D341Med (cell line): ENCODE measurements at regions not wholly inside any gene's neighbourhood (a gene's known extent, or its start where the extent isn't known, plus 50 kb on each side); places are given as distances from the start of the nearest gene placed in this dataset.

ENCODE experiments used
- DNase-seq: peaks from one replicate; pipeline ENCODE4 v3.0.0; 2012; ENCODE audit warnings: low spot score

DNA sequence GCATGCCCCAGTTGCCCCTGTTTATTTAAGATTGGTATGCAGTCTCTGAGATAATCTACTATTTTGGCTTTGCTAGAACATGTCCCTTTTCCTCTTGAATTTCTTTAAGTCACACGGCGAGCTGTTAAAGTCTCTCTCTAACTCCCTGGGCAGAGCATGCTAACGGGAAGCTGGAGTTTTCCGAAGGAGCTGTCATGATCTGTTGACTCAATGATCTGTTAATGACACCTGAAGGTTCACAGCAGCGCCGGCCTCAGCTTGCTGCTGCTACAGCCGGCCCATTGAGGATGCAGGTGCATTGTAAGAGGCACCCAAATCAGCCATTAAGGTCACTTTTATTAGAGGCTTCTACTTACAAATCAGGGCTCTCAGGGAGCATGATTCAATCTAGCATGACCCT is 1203.4 kb downstream of the MAT2B start:
- no peak for DNase-seq

DNA sequence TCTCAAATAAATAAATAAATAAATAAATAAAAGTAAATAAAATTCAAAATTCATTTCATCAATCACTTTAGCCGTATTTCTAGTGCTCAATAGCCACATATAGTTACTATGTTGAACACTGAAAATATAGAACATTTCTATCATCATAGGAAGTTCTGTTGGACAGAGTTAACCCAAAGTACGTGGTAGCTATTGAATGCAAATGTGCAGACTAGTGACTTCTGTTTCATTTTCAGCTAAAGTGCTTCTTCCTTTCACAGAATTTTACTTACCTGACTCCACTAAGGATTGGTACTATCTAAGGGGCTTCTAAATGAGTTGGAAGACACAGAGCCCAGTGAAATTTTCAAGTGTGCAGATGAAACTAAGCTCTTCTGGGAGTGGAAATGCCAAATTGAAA is 1208.3 kb downstream of the MAT2B start:
- DNase-seq: no peak

DNA sequence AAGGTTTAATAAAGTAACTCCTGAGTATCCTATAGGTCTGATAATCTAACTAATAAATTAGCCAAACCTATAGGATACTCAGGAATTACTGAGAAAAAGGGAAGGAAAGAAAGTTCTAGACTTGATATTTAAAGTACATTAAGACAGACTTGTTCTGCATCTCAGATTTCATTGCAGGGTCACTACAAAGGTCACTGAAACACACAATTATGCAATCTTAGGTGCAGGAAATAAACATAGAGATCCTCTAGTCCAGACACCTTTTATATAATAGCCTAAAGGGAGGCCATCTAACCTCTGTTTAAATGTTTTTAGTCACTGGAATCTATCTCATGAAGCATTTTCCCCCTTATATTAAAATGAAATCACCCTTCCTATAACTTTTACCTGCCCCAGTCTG is 1215.7 kb downstream of the MAT2B start:
- DNase-seq: no peak

DNA sequence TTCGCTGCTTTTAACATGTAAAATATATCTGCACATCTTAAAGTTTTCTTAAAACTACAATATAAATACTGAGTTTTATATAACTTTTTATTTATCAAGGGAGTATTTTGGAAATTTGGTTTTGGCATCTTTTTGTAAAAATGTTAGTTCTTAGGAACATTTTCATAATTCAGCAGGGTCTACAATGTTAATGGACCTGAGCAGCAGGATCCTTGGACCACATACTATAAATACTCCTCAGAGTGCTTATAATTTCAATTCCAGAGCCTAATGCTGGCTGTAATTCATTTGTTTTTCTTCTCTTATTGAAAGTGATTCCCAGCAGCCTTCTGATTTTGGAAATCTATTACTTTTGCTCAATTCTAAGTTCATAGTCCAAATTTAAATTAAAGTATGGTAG is 1216.2 kb downstream of the MAT2B start:
- no peak for DNase-seq

DNA sequence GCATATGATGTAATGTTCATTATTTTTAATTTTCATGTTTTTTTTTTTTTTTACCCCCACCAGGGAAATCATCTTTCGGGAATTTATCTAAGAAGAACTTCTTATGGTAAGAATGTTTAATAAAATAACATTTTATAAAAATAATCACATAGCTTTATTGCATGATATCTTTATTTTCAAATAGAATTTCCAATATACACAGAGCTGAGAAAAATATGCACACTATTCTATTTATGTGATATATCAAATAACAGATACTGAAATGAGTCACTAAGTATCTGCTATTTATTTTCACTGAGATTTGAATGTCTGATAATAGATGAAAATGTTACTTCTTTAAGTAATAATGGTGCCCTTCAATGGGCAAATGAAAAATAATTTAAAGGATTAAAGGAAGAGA is 1217.3 kb downstream of the MAT2B start:
- no peak for DNase-seq

DNA sequence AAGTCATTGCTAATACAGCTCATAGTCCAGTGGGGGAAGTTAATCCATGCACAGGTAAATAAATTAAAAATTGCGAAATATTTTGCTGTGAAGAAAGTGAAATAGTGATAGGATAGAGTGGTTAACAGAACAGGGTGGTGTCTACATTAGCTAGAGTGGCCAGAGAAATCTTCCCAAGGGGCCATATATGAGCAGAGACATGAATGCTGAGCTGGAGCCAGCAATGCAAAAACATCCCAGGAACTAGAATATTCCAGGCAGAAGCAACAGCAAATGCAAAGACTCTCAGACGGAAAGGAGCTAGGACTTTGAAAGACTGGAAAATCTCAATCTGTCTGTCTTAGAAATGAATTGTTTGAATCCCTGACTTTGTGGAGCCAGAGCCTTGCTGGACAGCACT is 1221.6 kb downstream of the MAT2B start:
- no peak for DNase-seq

DNA sequence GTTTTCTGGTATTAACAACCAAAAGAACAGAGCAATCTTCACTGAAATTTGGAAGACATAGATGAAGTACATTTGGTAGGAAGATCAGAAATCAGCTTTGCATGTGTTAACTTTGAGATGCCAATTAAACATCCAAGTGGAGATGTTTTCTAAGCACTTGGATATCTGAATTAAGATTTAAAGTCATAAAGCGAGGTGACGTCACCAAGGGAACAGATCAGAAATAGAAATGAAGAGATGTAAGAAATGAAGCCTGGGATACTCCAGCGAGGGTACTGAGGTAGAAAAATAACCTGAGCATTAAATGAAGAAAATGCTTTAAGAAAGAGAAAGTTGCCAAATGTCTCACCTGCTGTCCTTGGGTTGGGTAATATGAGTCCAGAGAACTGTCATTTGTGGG is 1223.3 kb downstream of the MAT2B start:
- no peak for DNase-seq

DNA sequence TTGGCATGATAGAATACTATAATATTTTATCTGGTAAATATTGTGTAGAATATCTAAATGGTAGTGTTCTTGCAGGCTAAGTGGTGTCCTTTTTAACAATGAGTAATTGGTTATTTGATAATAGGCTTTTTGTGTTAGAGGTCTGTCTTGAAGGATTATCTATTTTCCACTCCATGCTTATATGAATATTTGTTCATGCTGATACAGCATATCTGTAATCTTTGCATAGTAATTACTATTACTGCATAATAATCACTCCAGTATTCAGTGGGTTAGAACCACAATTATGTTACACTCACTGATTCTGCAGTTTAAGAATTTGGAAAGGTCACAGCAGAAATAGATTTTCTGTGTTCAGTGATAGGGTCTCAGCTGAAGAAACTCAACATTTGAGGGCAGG is 1229.9 kb downstream of the MAT2B start:
- DNase-seq: no peak

DNA sequence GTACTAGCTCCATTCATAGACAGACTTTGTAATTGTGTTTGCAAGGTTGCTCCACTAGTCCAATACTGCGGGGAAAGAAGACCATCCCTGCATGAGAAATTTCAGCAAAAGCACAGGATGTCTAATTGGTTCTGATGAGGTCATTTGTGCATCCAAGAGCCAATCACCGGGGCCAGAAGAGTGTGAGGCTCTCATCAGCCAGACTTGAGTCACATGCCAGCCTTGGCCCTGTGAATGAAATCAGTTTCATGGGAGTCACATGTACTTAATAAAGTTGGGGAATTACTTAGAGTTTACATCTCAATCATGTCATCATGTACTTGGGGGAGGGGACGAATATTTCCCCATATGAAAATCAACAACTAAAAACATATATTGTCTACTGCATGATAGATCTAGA is 1236.0 kb downstream of the MAT2B start:
- DNase-seq: no peak

DNA sequence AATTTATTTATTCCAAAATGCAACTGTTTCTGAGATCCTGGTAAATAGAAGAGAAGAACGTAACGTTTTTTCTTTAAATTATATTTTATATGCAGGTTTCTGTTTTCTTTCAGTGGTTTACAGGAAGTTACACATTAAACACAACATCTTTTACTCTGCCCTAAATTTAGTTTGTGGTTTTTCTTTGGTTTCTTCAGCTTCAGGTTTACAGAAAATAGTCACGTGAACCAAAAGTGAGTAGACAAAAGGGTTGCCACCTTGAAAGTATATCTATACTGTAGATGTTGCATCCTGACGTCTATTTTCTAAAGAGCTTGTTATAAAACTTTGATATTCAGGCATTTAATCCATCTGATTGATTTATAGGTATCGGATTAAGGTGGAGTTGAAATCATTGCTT is 1236.6 kb downstream of the MAT2B start:
- no peak for DNase-seq

DNA sequence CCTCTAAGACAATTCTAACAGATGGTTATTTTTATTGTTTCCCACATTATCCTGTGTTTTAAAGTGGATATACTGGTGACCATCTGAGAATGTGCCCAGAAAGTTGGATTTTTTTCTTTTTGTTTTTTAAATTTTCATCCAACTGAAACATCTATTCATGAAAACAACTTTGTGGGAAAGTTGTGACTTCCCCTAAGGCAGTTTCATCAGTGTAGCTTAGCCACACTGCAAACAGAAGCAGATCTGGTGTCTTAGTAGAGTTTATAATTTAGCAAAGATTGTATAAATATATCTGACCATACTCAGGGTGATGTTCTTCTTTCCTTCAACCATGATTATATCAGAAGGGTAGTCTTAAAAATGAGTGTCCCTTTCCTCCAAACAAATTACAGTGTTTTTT is 1241.3 kb downstream of the MAT2B start:
- DNase-seq: no peak

DNA sequence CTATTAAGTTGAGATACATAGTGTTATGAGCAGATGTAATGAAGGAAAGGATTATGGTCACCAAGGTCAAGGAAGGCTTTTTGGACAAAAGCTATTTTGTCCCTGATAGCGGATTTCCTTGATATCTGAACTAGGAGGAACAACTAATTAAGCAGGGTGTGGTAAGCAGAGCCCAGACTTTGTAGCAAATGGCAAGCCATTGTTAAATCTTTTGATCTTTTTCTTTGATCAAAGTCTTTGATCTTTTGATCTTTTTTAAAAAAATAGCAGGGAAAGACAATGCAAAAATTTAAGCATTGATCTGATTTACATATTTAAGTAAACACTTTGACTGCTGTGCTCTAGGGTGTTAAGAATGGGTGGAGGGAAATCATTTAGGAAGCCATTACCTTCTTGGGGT is 1242.0 kb downstream of the MAT2B start:
- no peak for DNase-seq

DNA sequence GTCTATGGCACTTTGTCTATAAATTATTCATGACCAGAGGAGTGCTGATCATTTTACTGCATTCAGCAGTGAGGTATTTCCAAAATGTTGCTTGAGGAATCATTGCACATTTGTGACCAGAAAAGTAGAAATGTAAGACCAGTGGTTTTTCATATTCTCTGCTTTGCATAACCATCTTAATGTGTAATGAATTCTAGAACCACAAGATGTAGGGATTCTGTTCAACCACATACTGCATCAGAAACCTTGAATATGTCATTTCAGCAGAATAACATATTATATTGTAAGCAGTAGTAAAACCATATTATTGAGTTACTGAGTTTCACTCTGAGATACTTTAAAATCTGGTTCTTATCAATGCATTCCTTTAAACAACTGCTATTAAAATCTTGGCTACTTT is 1243.4 kb downstream of the MAT2B start:
- no peak for DNase-seq

DNA sequence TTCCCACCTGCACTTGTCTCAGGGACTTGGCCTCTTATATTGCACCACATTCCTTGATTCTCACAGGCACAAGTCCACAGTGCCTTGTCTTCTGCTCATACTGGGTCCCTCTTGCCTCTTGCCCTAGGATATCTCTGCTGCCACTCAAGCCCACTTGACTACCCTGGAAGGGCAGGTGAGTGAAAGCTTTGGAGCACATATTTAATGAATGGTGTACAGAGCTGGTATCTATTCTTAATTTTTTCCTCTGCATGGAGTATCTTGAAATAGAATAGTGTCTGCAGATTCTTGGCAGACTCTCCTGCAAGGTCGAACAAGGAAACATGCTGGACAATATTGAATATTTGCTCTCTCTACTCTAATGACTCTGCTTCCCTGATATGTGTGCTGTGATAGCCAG is 1248.0 kb downstream of the MAT2B start:
- DNase-seq: no peak

DNA sequence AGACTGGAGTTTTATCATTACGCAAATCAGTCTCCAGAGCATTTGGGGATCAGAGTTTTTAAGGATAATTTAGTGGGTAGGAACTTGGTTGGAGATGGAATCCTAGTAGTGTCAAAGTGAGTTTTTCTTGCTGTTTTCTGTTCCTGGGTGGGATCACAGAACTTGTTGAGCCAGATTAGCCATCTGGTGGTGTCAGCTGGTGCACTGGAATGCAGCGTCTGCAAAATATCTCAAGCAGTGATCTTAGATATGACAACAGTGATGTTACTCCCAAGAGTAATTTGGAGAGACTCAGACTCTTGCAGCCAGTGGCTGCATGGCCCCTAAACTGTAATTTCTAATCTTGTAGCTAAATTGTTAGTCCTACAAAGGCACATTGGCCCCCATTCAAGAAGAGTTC is 1257.8 kb downstream of the MAT2B start:
- peak; percentile 14 for DNase-seq

DNA sequence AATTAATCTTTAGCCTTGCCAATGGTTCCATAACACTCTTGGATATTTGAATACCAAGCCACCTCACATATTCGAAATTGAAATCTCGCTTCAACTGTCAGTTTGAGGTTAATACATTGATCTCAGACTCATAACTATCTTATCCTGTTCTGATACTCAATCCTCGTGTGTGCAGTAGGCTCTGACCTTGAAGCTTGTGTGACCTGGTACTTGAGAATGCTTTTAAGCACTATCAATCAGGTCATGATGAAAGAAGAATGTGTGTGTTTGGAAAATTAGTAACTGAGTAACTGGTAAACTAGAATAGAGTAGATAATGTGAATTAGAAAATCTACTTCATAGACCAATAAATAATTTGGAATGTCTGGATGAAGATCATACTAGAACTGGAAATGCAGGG is 1266.7 kb downstream of the MAT2B start:
- no peak for DNase-seq

DNA sequence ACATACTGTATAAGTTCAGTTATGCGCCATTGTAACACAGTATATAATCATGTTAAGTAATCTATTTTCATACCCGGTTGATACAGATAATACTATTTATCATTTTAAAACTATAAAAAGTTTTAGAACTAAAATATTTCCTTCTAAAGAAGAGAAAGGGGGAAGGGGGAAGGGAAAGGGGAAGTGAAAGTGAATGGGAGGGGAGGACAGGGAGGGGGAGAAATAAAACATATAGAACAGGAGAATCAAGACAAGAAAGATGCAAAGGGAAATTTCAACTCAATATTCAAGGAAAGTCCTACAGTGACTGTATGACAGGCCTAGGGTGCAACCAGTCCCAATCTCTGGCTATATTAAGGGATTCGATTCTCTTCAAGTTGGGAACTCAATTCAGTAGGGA is 1278.8 kb downstream of the MAT2B start:
- DNase-seq: no peak

DNA sequence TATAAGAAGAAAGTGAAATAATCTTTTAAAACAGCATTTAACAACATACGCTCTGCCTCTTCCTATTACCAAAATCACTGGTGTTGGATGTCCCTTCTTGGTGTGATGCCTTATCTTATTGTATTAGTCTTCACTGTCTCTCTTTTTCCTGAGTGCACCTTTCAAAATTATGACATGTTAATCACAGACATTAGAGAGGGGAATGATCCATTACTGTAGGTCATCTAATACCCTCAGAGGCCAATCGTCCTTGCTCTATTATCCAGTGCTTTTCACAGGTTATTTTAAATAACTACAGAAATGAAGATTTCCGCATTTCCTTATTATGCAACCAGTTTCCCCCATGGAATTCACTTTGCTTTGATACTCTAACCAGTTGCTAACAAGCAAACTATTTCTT is 1292.7 kb downstream of the MAT2B start:
- no peak for DNase-seq

DNA sequence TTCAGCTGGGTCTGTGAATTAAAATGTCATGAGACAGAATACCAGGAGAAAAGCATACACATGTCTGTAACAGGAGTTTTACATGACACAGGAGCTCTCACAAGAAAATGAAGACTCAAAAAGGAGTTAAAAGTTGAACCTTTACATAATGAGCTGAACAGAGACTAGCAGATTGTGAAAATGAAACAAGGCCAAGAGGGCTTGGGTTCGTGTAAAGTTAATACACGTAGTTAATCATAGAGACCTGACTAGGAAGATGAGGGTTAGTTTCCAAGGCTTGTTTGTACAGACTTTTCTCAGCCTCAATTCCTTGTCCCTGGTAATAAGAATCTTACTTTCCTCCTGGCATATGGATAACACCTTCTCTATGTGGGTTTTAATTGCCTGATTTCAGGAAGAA is 1294.0 kb downstream of the MAT2B start:
- DNase-seq: no peak

DNA sequence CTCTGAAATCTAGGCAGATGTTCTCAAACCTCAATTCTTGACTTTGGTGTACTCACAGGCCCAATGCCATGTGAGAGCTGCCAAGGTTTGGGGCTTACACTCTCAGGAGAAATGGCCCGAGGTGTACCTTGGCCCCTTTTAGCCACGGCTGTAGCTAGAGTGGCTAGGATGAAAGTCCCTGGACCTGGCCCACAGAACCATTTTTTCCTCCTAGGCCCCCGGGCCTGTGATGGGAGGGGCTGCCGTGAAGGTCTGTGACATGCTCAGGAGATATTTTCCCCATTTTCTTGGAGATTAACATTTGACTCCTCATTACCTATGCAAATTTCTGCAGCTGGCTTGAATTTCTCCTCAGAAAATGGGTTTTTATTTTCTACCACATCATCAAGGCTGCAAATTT is 1296.5 kb downstream of the MAT2B start:
- no peak for DNase-seq

DNA sequence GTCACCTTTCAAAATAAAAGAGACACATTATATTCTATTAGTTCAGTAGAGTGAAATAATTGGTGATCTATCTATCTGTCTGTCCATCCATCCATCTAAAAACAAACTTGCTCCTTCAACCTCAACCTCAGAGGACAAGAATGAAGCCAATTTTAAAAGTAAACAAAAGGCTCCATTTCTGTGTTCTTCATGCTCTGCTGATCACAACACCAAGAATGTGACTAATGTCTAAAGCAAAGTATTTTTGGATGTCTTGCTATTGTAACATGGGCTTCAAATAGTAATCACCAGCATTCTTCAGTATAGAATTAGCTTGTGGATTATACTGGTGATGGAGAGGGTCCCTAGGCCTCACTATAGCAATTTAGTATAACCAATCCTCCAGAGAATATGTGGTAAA is 1304.4 kb downstream of the MAT2B start:
- DNase-seq: no peak

DNA sequence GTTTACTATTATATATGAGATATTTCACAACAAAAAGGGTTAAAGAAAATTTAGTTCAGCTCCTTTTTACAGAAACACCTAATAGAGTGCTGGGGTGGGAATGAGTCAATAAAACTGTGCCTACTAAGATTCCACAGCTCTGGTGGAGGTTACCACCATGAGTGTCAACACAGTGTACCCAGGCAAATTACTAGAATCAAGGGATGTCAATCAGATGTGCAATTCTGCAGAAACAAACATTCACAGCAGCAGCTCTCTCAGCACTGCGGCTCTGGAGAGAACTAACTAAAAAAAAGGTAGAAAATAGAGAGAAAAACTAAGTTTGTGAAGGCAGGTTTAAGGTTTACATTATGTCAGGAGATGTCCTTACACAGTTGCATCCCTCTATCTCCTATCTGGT is 1313.0 kb downstream of the MAT2B start:
- DNase-seq: no peak

DNA sequence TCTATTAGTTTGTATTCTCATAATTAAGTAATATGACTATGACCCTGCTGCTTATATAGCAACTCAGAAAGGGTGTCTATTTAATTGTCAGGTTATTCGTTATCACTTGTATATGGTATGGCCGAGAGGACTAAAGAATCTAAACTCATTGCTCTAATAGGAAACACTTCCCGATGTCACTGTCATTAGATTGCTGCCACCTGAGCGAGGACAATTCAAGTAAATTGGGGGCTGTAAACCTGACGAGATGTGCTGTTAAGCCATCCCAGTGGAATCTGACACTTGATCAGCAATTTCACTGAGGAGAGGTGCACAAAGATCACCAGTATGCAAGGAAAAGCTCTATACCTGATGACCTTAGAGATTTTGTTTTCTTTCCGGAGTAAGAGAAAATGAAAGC is 1319.3 kb downstream of the MAT2B start:
- no peak for DNase-seq

DNA sequence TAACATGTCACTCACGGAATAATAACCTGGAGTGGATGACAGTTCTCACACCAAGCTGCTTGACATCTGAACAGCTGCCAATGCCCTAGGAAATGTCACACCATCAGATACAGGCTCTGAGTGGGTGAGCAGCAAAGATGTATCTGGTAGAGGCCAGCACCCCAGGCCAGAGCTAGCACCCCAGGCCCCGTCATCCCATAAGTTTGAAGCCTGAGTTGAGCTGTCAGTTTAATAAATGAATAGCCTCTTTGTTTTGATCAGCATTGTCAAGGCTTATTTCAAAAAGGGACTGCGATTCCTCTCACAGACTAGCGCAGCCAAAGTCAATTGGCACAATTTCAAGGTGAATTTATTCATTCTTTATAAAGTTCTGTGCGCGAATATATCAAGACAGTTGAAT is 1327.1 kb downstream of the MAT2B start:
- no peak for DNase-seq

DNA sequence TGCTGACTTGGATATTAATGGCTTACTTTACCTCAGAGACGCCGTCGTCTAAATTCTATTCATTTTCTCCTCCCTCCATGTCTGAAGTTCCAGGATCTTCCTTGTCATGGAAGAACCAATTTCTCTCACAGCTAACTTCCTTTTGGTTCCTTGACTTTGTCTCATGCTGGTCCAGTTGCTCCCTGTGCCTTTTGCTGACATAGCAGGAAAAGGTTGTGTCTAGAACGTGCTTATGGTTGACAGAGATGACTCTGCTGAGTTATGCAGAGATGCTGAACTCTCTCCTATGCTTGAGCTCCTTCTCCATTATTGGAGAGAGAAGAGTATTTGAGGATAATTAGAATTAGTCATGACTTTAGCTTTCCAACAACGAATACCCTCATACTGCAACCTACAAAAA is 1338.9 kb downstream of the MAT2B start:
- no peak for DNase-seq

DNA sequence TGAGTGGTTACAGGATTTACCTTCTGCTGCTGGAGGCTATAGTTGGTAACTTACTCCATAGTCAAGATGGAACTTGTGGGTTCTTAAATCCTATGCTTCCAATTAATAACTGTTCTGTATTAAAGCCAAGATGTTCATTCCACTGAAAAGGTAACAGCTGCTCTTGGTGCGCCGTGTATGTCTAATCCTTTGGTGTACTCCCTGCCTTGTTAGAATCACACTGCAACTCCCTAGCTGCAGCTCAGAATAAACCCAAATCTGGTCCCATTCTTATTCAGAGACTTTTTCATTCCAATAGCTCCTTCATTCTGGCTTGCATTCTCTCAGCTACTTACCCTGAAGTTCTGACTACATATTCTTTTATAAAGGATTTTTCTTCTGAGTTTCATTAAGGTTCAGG is 1355.5 kb downstream of the MAT2B start:
- DNase-seq: peak; percentile 60
